GM23248 (cell line): ENCODE measurements at regions not wholly inside any gene's neighbourhood (a gene's known extent, or its start where the extent isn't known, plus 50 kb on each side); places are given as distances from the start of the nearest gene placed in this dataset.

Source experiments
- DNase-seq: peaks from one replicate; pipeline ENCODE4 v3.0.0-alpha.2; 2015
- H2AFZ ChIP-seq: fragments of 200-600 bp; sonication (generic); 2 replicates; pipeline ENCODE4 v1.6.1; 2016; ENCODE audit warnings: antibody characterized with exemption
- H3F3A ChIP-seq: fragments of 200-600 bp; sonication (generic); 2 replicates; pipeline ENCODE4 v1.6.1; 2016; ENCODE audit warnings: mild to moderate bottlenecking, antibody characterized with exemption, mixed run types; ENCODE audit not compliant: insufficient read depth
- H3K27ac ChIP-seq: fragments of 200-600 bp; sonication (generic); 2 replicates; pipeline ENCODE4 v1.5.1; 2016; ENCODE audit warnings: mild to moderate bottlenecking
- H3K27me3 ChIP-seq: fragments of 200-600 bp; sonication (generic); replicated peaks from 2 replicates; pipeline ENCODE4 v1.6.1; 2016; ENCODE audit warnings: mild to moderate bottlenecking; ENCODE audit not compliant: insufficient read depth
- H3K36me3 ChIP-seq: fragments of 200-600 bp; sonication (generic); 2 replicates; pipeline ENCODE4 v1.6.1; 2016; ENCODE audit warnings: low read depth, mild to moderate bottlenecking
- H3K4me1 ChIP-seq: fragments of 200-600 bp; sonication (generic); 2 replicates; pipeline ENCODE4 v1.6.1; 2016; ENCODE audit warnings: mild to moderate bottlenecking; ENCODE audit not compliant: insufficient read depth
- H3K4me2 ChIP-seq: fragments of 200-600 bp; sonication (generic); one replicate; pipeline ENCODE4 v1.6.1; 2016; ENCODE audit warnings: mild to moderate bottlenecking; ENCODE audit not compliant: unreplicated experiment
- H3K4me3 ChIP-seq: fragments of 200-600 bp; sonication (generic); 2 replicates; pipeline ENCODE4 v1.5.1; 2016; ENCODE audit warnings: mild to moderate bottlenecking
- H3K79me2 ChIP-seq: fragments of 200-600 bp; sonication (generic); 2 replicates; pipeline ENCODE4 v1.6.1; 2016; ENCODE audit warnings: mild to moderate bottlenecking; ENCODE audit not compliant: insufficient read depth
- H3K9ac ChIP-seq: fragments of 200-600 bp; sonication (generic); 2 replicates; pipeline ENCODE4 v1.6.1; 2016; ENCODE audit warnings: mild to moderate bottlenecking
- H3K9me2 ChIP-seq: fragments of 200-600 bp; sonication (generic); 2 replicates; pipeline ENCODE4 v1.6.1; 2016; ENCODE audit warnings: mixed run types, mild to moderate bottlenecking, moderate library complexity; ENCODE audit not compliant: insufficient read depth
- H3K9me3 ChIP-seq: fragments of 200-600 bp; sonication (generic); one replicate; pipeline ENCODE4 v1.6.1; 2017; ENCODE audit warnings: low read depth
- H4K20me1 ChIP-seq: fragments of 200-600 bp; sonication (generic); 2 replicates; pipeline ENCODE4 v1.6.0; 2016; ENCODE audit not compliant: insufficient read depth
- EZH2 ChIP-seq: fragments of 200-600 bp; sonication (generic); IDR thresholded peaks from 2 replicates; pipeline ENCODE4 v1.6.1; 2018; ENCODE audit warnings: antibody characterized with exemption, mild to moderate bottlenecking; ENCODE audit not compliant: insufficient read depth, poor library complexity, severe bottlenecking
- EZH2phosphoT487 ChIP-seq: fragments of 200-600 bp; sonication (generic); IDR thresholded peaks from 2 replicates; pipeline ENCODE4 v1.6.1; 2018; ENCODE audit warnings: antibody characterized with exemption, moderate library complexity, mild to moderate bottlenecking, low read depth; ENCODE audit not compliant: insufficient read depth
- WGBS, 2 experiments: methylation state at CpG; one replicate each; pipeline ENCODE4 v1.1.6; 2015 to 2017; ENCODE audit warnings: low lambda C conversion rate in 2 of 2, low coverage in 1 of 2; ENCODE audit errors: missing lambda C conversion rate in 2 of 2; 5-methylcytosine and 5-hydroxymethylcytosine counted together
- in situ Hi-C: fragments of 300-500 bp; cut with MboI; formaldehyde crosslinking; loops from 2 replicates; pipeline ENCODE4 v1.15.0; 2020

DNA sequence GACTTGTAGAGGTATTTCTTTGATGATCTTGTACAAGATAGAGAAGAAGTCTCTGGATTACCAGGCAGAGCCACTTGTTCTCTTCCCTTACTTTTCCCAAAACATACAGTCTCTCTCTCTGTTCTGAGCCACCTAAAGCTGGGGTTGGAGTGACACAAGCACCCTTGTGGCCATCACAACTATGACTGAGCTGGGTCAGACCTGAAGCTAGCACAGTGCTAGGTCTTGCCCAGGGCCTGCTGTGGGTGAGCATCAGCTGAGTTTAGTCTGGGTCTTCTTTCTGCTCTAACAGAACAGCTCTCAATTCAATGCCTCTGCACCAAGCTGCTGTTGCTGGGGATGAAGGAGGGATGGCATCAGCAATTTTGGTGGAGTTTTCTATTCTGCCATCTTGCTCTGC lies 110.2 kb downstream of the HTR1B start:
- Histone ChIP-seq H3K4me2 (no peak overlapping the region), H3K27me3 (no peaks in the 10 kb centered on the region), H2AFZ (no peak overlapping the region), H4K20me1 (no peaks in the 10 kb centered on the region), H3K36me3 (no peaks in the 10 kb centered on the region), H3F3A (no peaks in the 10 kb centered on the region), H3K4me3 (no peak overlapping the region), H3K9ac (no peak overlapping the region), H3K9me3 (no peaks in the 10 kb centered on the region), H3K9me2 (no peaks in the 10 kb centered on the region), H3K79me2 (no peaks in the 10 kb centered on the region), H3K27ac (no peak overlapping the region), H3K4me1 (no peaks in the 10 kb centered on the region)
- no peak for DNase-seq
- in situ Hi-C loops: no loop called here
- TF ChIP-seq EZH2 (no peak), EZH2phosphoT487 (no peak)

DNA sequence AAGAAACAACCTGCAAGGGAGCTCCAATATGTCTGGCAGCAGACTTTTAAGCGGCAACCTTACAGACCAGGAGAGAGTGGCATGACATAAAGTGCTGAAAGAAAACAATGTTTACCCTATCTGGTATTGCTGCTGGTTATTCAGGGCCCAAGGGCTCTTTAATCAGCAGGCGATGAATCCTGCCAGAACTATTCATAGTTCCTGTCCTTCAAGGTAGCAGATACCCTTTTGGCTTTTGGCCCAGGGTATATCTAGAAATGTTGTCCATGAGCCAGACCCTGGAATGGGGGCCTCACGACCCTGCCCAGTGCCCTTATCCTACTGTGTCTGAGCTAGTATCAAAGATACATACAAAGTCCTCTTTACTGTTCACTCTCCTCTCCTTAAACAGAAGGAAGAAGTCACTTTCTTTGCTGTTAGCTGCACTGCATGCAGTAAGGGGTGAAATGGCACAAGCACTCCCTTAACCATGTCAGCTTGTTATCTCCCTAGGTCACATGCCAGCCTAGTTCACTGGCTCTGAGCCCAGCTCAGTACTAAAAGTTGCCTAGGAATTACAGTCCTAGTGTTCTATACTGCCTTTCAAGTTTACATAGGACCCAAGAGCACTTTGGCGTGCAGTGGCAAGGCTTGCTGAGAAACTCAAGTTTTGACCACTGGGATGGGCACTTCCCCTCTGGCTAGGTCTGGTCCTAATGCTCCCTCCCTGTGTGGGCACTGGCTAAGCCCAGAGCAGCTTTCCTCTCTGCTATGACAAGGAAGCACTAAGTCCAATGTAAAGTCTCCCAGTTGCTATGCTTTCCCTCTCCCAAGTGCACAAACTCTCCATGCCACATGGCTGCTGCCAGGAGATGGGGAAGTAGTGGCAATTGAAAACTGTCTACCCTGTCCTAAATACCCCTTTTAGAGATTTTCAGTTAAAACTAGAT lies 122.0 kb downstream of the HTR1B start:
- Histone ChIP-seq H3K4me1 (no peaks in the 10 kb centered on the region), H3K9me2 (no peaks in the 10 kb centered on the region), H3K9me3 (no peaks in the 10 kb centered on the region), H3K27ac (no peak overlapping the region), H3K79me2 (no peaks in the 10 kb centered on the region), H3F3A (no peaks in the 10 kb centered on the region), H3K36me3 (no peaks in the 10 kb centered on the region), H3K4me2 (no peak overlapping the region), H4K20me1 (no peaks in the 10 kb centered on the region), H3K4me3 (no peak overlapping the region), H3K27me3 (no peaks in the 10 kb centered on the region), H2AFZ (no peak overlapping the region), H3K9ac (no peak overlapping the region)
- TF ChIP-seq EZH2phosphoT487: no peak
- TF ChIP-seq EZH2: no peak
- in situ Hi-C loops: no loop called here
- no peak for DNase-seq
- WGBS, 2 experiments: 42 to 57% methylated on average over 4 of the region's 4 CpGs

DNA sequence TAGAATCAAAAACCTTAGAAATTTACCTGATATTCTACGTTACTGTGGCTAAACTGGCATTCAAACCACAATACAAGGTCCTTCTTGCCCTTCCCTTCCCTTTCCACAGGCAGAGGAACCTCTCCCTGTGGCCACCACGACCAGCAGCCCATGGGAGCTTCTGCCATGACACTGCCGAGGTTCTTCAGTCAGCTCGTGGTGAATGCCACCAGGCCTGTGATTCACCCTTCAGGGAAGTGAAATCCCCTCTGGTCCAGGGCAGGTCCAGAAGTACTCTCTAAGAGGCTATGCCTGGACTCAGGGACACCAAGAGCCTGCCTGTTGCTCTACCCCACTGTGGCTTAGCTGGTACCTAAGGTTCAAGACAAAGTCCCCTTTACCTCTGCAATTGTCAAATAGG lies 123.0 kb downstream of the HTR1B start:
- Histone ChIP-seq H3K27me3 (no peaks in the 10 kb centered on the region), H3K4me3 (no peak overlapping the region), H3K9me3 (no peaks in the 10 kb centered on the region), H2AFZ (no peak overlapping the region), H3K9me2 (no peaks in the 10 kb centered on the region), H4K20me1 (no peaks in the 10 kb centered on the region), H3K4me2 (no peak overlapping the region), H3K4me1 (no peaks in the 10 kb centered on the region), H3K27ac (no peak overlapping the region), H3K9ac (no peak overlapping the region), H3F3A (no peaks in the 10 kb centered on the region), H3K36me3 (no peaks in the 10 kb centered on the region), H3K79me2 (no peaks in the 10 kb centered on the region)
- WGBS, 2 experiments: 50 to 62% methylated on average over 4 of the region's 4 CpGs
- DNase-seq: no peak
- TF ChIP-seq EZH2 (no peak), EZH2phosphoT487 (no peak)
- in situ Hi-C loops: no loop called here

DNA sequence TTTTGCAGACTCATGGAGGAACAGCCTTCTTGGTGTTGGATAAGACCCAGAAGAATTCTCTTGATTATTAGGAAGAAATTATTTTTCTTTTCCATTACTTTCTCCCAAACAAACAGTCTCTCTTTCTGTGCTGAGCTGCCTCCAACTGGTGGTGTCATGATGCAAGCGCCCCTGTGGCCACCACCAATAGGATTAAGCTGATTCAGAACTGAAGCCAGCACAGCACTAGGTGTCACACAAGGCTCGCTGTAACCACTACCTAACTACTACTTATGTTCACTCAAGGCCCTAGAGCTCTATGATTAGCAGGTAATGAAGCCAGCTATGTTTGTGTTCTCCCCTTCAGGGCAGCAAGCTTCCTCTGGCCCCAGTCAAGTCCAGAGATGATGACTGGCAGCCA lies 123.4 kb downstream of the HTR1B start:
- Histone ChIP-seq H3K9me3 (no peaks in the 10 kb centered on the region), H3F3A (no peaks in the 10 kb centered on the region), H3K36me3 (no peaks in the 10 kb centered on the region), H3K27ac (no peak overlapping the region), H2AFZ (no peak overlapping the region), H3K4me3 (no peak overlapping the region), H3K4me1 (no peaks in the 10 kb centered on the region), H3K27me3 (no peaks in the 10 kb centered on the region), H3K4me2 (no peak overlapping the region), H3K79me2 (no peaks in the 10 kb centered on the region), H3K9ac (no peak overlapping the region), H3K9me2 (no peaks in the 10 kb centered on the region), H4K20me1 (no peaks in the 10 kb centered on the region)
- 54 to 57% methylated on average over 2 of the region's 2 CpGs for WGBS, 2 experiments
- DNase-seq: no peak
- no peak for TF ChIP-seq EZH2
- no peak for TF ChIP-seq EZH2phosphoT487
- in situ Hi-C loops: no loop called here

DNA sequence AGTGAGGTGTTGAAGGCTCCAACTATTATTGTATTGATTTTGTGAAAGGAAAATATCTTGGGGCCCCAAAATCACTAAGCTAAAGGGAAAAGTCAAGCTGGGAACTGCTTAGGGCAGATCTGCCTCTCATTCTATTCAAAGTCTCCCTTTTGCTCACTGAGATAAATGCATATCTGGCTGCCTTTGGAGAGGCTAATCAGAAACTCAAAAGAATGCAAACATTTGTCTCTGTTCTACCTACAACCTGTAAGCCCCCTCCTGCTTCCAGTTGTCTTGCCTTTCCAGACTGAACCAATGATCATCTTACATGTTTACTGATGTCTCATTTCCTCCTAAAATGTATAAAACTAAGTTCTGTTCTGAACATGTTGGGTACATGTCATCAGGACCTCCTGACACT lies 125.9 kb downstream of the HTR1B start:
- DNase-seq: no peak
- Histone ChIP-seq H3K27me3 (no peaks in the 10 kb centered on the region), H3K4me2 (no peak overlapping the region), H4K20me1 (no peaks in the 10 kb centered on the region), H3K36me3 (no peaks in the 10 kb centered on the region), H3K27ac (no peak overlapping the region), H3K9me3 (no peaks in the 10 kb centered on the region), H3F3A (no peaks in the 10 kb centered on the region), H3K4me3 (no peak overlapping the region), H3K9me2 (no peaks in the 10 kb centered on the region), H3K9ac (no peak overlapping the region), H3K79me2 (no peaks in the 10 kb centered on the region), H2AFZ (no peak overlapping the region), H3K4me1 (no peaks in the 10 kb centered on the region)
- in situ Hi-C loops: no loop called here
- TF ChIP-seq EZH2: no peak
- no peak for TF ChIP-seq EZH2phosphoT487
